SU-DHL-6 (cell line): ENCODE measurements at regions not wholly inside any gene's neighbourhood (a gene's known extent, or its start where the extent isn't known, plus 50 kb on each side); places are given as distances from the start of the nearest gene placed in this dataset.

Experiments used
- EZH2phosphoT487 ChIP-seq: fragments of 200-600 bp; sonication (generic), shearing (Covaris generic); conservative IDR thresholded peaks from 2 replicates; pipeline ENCODE4 v1.6.1; 2018; ENCODE audit warnings: mild to moderate bottlenecking, antibody characterized with exemption, low read length, moderate library complexity, mixed read lengths
- TF ChIP-seq, protein P1 (sequence below): fragments of 200-600 bp; sonication (generic); IDR thresholded peaks from one replicate; pipeline ENCODE4 v1.5.1; 2017; ENCODE audit warnings: antibody characterized with exemption, mild to moderate bottlenecking, low read length, moderate library complexity; ENCODE audit not compliant: insufficient read depth, poor library complexity, severe bottlenecking

- TF ChIP-seq, protein P1, sequence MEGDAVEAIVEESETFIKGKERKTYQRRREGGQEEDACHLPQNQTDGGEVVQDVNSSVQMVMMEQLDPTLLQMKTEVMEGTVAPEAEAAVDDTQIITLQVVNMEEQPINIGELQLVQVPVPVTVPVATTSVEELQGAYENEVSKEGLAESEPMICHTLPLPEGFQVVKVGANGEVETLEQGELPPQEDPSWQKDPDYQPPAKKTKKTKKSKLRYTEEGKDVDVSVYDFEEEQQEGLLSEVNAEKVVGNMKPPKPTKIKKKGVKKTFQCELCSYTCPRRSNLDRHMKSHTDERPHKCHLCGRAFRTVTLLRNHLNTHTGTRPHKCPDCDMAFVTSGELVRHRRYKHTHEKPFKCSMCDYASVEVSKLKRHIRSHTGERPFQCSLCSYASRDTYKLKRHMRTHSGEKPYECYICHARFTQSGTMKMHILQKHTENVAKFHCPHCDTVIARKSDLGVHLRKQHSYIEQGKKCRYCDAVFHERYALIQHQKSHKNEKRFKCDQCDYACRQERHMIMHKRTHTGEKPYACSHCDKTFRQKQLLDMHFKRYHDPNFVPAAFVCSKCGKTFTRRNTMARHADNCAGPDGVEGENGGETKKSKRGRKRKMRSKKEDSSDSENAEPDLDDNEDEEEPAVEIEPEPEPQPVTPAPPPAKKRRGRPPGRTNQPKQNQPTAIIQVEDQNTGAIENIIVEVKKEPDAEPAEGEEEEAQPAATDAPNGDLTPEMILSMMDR: no peak
- no peak for TF ChIP-seq EZH2phosphoT487
Measured at GRCh38 chr22:26784772-26785171, 127.4 kb downstream of the MIAT start.
